Kidney tubule cell (primary cell): ENCODE measurements at regions not wholly inside any gene's neighbourhood (a gene's known extent, or its start where the extent isn't known, plus 50 kb on each side); places are given as distances from the start of the nearest gene placed in this dataset.

Experiments used
- DNase-seq: peaks from one replicate; pipeline ENCODE4 v3.0.0-alpha.2; 2018; ENCODE audit warnings: low spot score

- DNase-seq, result no peak
Observed at GRCh38 chr17:73953206-73954033, 250.1 kb upstream of the RPL38 start.

DNA sequence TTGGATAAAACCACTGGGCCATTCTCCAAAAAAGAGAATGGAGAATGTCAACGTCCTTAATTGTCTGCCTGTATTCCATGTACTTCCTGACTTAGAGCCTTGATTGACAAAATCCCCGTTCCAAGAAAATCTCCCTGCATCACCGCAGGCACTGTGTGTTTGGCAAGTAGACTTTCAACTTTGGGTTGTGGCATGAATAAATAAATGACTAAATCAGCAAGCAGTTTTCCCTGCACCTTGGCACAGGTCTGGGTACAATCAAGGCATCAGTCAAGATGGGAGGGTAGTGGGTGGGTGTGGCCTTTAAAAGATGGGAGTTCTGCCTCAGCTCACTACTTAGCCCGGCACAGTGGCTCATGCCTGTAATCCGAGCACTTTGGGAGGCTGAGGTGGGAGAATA is 248.5 kb upstream of the RPL38 start:
- no peak for DNase-seq

DNA sequence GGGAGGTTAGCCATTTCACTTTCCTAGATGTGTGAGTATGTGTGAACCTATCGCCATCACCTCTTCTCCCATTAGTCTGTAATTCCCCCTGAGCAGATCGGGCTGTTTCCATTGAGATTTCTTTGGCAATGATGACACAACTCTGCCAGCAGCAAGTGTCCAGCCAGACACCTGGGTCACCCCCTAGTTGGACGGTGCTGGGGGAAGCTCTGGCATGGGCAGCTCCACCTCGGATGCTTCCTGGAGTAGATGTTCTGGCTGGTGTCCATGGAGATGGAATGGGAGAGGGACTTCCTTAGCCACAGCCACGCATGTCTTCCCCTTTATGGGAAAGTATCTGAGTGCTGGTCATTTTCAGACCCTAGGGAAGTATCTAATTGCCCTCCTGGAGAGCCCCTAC is 247.9 kb upstream of the RPL38 start:
- no peak for DNase-seq

- no peak for DNase-seq
Observed at GRCh38 chr17:73956169-73956568, 247.3 kb upstream of the RPL38 start.

GRCh38 chr17:73956595-73957465 is 246.6 kb upstream of the RPL38 start:
- DNase-seq, result peak; percentile 34

DNA sequence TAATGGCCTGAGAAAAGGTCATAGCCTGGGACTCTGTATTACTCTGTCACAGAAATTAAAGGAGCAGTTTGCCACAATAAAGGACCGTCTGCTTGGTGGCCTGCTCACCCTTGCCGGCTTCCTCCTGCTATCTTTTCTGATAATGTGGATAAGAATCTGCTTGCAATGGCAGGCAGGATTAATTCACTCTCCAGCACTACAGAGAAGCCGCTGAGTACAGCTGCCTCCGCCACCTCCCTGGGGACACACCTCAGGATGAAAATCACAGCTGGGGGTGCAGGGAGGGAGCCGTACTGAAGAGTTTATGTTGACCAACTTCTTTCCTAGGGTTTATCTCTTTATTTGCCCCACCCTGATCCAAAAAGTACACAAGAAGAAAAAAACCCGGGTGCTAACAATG is 245.9 kb upstream of the RPL38 start:
- DNase-seq, result no peak

DNA sequence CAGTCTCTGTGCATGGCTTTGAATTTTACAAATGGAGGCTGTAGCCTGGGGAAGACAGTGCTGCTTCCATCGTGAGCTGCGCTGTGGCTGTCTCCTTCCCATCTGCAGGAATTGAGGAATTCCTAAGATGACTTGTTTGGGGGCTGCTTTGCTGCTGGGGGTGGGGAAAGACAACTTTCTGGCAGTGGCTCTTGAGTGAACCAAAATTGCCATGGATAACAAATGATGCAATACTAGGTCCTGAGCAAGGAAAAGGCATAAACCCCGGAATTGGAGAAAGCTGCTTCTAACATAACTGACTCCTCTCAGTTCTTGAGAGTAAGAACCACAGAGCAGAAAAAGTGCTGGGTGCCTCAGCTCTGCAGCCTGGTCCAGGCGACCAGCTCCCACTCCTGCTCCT is 245.0 kb upstream of the RPL38 start:
- no peak for DNase-seq

- DNase-seq, result no peak
Observed at GRCh38 chr17:73960469-73960868, 243.0 kb upstream of the RPL38 start.

DNA sequence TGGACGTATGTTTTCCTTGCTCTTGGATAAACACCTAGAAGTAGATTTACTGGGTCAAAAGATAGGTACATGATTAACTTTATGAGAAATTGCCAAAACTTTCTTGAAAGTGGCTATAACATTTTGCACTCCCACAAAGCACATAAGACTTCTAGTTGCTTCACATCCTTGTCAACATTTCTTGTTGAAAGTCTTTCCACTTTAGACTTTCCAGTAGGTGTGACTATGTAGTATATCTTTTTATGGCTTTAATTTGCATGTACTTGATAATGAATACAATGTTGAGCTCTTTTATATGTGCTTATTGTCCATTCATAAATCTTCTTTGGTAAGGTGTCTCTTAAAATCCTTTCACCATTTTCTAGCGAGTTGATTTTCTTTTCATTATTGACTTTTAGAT is 241.2 kb upstream of the RPL38 start:
- no peak for DNase-seq

DNA sequence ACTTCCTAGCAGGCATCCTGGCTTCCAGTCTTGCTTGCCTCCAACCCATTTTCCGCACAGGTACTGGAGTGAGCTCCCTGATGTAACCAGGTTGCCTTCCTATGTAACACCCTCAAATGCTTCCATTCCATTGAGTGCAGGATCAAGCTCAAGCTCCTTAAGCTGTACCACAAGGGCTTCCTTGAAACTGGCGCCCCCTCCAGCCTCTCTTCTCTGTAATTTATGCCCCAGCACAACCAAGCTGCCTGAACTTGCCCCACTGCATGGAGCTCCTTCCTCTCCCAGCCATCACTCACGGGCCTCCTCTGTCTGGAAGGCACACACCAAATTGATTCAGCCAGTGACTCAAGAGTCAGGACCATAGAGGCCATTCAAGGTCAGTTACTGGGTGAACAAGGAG is 234.8 kb upstream of the RPL38 start:
- DNase-seq, result no peak

- no peak for DNase-seq
Observed at GRCh38 chr17:73969956-73970355, 233.5 kb upstream of the RPL38 start.

- no peak for DNase-seq
Observed at GRCh38 chr17:73971127-73971526, 232.4 kb upstream of the RPL38 start.

GRCh38 chr17:73972056-73972455 is 231.4 kb upstream of the RPL38 start:
- no peak for DNase-seq

GRCh38 chr17:73972901-73973300 is 230.6 kb upstream of the RPL38 start:
- no peak for DNase-seq

DNA sequence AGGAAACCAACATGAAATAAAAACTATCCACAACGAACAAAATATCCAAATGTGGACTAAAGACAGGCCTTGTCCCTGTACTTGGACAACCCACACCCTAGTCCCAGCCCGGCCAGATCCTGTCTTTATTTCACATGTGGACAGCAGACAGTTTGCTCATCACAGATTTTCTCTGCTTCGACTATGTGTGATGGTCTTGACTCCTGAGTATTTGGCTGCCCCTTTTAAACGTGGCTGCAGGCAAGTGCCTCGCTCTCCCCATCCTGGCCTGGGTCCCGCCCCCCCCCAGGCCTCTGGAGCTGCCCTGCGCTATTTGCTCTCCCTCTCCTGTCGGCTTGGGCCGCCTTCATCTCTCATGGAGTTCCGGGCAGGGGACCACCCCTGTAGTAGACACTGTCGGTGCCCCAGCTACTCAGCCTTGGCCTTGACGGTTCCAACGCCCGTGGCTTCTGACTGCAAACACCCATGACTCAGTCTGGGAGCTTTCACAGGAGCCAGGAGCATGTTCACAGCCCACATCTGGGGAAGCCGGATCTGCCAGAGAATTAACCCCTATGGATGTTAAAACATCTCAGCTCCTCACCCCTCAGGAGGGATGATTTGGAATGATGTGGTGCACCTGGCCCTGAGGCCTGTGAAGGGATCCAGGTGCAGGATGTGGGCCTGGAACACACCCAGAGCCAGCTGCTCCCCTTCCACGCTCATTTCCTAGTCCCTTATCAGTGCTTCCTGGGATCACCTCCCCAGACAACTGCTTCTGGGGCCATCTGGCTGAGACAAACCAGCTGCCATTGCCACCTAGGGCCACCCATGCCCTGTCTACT is 229.7 kb upstream of the RPL38 start:
- DNase-seq, result no peak

- DNase-seq, result no peak
Observed at GRCh38 chr17:73974536-73974935, 228.9 kb upstream of the RPL38 start.

DNA sequence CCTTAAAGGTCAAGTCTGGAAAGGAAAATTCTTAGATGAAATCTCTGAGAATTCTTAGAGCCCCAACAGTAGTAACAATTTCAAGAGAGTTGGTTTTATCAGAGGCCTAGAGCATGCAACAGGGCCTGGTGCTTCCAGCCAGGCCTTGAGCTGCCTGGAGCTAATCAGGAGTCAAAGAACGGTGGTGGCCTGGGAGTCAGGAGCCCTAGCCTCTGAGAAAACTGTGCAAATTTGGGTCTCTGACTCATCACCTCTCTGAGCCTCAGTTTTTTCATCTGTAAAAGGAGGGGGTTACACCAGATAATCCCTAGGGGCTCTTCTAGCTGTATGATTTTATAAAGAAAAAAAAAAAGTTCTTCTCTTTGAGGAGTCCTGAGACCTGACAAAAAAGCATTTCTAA is 227.3 kb upstream of the RPL38 start:
- DNase-seq, result no peak

DNA sequence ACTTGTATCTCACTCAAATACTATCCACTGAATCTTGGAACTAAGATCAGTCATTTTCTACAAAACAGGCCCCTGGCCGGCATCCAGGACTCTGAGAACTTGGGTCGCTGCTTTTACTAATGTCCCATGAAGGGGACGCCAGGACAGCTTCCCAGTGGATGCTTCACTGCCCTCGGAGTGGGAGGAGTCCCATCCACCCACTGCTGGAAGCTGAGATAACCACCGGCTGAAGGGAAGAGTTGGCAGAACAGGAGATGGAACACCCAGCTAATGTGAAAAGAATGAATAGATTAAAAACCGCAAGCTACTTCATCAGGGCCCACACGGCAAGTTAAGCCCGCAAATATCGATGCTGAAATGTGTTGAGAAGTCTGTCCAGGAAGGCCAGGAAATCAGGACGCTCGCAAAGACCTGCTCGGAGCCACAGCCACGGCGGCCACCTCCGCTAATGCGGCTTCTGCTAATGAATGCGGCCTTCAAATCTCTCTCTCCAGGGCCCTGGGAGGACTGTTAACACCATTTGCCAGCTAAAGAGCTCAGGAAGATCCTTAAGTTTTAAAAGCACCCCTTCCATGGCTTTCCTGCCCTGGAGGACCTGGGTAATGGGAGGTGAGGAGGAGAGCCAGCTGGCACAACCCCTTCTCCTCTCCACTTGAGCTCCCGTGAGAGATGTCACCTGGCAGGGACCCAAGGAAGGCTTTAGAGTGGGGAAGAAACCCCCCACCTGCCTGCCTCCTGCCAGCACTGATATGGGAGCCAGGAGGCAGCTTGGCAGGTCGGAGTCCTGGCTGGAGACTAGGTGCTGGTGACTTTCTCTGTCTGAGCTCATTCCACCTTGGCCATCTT is 226.6 kb upstream of the RPL38 start:
- DNase-seq, result peak; percentile 43

DNA sequence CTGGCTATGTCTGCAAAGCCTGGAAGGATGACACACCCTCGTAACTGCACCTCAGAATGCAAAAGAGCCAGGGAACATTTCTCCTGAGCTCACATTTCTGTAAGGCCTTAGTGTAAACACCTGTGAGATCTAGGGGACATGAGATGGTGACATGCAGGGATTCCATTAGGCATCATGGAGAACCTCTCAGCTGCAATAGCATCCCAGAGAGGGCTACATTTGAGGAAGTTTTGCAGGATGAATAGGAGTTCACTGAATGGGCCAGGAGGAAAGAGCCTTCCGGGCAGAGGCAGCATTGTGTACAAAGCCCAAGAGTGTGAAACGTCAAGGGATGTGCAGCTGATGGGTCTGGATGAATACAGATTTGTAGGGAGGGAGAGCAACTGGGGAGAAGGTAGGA is 223.0 kb upstream of the RPL38 start:
- no peak for DNase-seq

DNA sequence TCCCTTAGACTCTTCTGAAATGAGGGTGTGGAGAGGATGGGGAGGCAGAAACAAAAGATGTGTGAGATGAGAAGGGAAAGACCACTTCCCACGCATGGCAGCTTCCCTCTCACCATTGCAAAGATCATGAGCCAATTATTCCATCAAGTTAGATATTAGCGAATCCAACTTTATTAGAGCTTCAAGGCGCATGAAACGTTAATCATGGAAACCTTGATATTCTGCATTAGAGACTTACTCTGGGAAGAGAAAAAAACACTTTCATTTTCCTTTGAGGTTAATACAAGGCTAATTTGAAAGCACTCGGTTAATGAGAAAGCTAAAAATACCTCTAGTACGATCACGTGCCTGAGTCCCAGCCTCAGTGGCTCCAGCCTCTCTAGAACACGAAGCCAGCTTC is 220.6 kb upstream of the RPL38 start:
- no peak for DNase-seq

- no peak for DNase-seq
Observed at GRCh38 chr17:73983621-73984400, 219.7 kb upstream of the RPL38 start.
